Loucy (cell line): ENCODE measurements at regions not wholly inside any gene's neighbourhood (a gene's known extent, or its start where the extent isn't known, plus 50 kb on each side); places are given as distances from the start of the nearest gene placed in this dataset.

ENCODE experiments used
- EZH2phosphoT487 ChIP-seq: fragments of 200-600 bp; IDR thresholded peaks from 2 replicates; pipeline ENCODE4 v1.6.1; 2018; ENCODE audit warnings: antibody characterized with exemption, mild to moderate bottlenecking, moderate library complexity, borderline replicate concordance
- TF ChIP-seq, protein P1 (sequence below): fragments of 200-600 bp; sonication (generic); conservative IDR thresholded peaks from 2 replicates; pipeline ENCODE4 v1.5.1; 2014; ENCODE audit warnings: mild to moderate bottlenecking, antibody characterized with exemption, low read length

GRCh38 chr16:72677662-72678447 is 370.1 kb downstream of the ZFHX3 start:
- TF ChIP-seq, protein P1, sequence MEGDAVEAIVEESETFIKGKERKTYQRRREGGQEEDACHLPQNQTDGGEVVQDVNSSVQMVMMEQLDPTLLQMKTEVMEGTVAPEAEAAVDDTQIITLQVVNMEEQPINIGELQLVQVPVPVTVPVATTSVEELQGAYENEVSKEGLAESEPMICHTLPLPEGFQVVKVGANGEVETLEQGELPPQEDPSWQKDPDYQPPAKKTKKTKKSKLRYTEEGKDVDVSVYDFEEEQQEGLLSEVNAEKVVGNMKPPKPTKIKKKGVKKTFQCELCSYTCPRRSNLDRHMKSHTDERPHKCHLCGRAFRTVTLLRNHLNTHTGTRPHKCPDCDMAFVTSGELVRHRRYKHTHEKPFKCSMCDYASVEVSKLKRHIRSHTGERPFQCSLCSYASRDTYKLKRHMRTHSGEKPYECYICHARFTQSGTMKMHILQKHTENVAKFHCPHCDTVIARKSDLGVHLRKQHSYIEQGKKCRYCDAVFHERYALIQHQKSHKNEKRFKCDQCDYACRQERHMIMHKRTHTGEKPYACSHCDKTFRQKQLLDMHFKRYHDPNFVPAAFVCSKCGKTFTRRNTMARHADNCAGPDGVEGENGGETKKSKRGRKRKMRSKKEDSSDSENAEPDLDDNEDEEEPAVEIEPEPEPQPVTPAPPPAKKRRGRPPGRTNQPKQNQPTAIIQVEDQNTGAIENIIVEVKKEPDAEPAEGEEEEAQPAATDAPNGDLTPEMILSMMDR = no peak
- no peak for TF ChIP-seq EZH2phosphoT487
